ENCODE measurements at regions not wholly inside any gene's neighbourhood (a gene's known extent, or its start where the extent isn't known, plus 50 kb on each side); places are given as distances from the start of the nearest gene placed in this dataset.

GRCh38 chr2:55751966-55752365 lies 58.3 kb upstream of the PNPT1 start:
- TF ChIP-seq, protein P1, sequence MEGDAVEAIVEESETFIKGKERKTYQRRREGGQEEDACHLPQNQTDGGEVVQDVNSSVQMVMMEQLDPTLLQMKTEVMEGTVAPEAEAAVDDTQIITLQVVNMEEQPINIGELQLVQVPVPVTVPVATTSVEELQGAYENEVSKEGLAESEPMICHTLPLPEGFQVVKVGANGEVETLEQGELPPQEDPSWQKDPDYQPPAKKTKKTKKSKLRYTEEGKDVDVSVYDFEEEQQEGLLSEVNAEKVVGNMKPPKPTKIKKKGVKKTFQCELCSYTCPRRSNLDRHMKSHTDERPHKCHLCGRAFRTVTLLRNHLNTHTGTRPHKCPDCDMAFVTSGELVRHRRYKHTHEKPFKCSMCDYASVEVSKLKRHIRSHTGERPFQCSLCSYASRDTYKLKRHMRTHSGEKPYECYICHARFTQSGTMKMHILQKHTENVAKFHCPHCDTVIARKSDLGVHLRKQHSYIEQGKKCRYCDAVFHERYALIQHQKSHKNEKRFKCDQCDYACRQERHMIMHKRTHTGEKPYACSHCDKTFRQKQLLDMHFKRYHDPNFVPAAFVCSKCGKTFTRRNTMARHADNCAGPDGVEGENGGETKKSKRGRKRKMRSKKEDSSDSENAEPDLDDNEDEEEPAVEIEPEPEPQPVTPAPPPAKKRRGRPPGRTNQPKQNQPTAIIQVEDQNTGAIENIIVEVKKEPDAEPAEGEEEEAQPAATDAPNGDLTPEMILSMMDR (IDR thresholded peaks at IDR 0.05; ENCODE audit: low read depth, low read length): no peak
- TF ChIP-seq POLR2A (IDR thresholded peaks at IDR 0.05; ENCODE audit: extremely low read depth, insufficient read length): no peak
